SK-N-SH treated with all-trans-retinoic acid at 6 μM for 48 hours (cell line): ENCODE measurements at regions not wholly inside any gene's neighbourhood (a gene's known extent, or its start where the extent isn't known, plus 50 kb on each side); places are given as distances from the start of the nearest gene placed in this dataset.

Source experiments
- ATAC-seq: fragments of 200-7000 bp; cut with Tn5 transposase; 3 replicates; pipeline ENCODE4 v1.9.1; 2020; ENCODE audit warnings: mild to moderate bottlenecking, moderate library complexity
- ARNTL ChIP-seq: fragments of 450-650 bp; formaldehyde crosslinking; IDR thresholded peaks from 2 replicates; pipeline ENCODE4 v1.5.0; 2020; ENCODE audit warnings: low read depth, mild to moderate bottlenecking, moderate library complexity, borderline replicate concordance
- CREB5 ChIP-seq: fragments of 250-450 bp; sonication (Bioruptor Pico); IDR thresholded peaks from 2 replicates; pipeline ENCODE4 v1.5.1; 2020; ENCODE audit warnings: low read depth, mild to moderate bottlenecking, moderate library complexity
- ESRRG ChIP-seq: fragments of 250-450 bp; sonication (Bioruptor Pico); IDR thresholded peaks from 2 replicates; pipeline ENCODE4 v1.6.1; 2021; ENCODE audit warnings: mild to moderate bottlenecking
- GLIS3 ChIP-seq: fragments of 250-450 bp; sonication (Bioruptor Pico); IDR thresholded peaks from 2 replicates; pipeline ENCODE4 v1.5.0; 2020; ENCODE audit warnings: mild to moderate bottlenecking, moderate library complexity
- ISL1 ChIP-seq: fragments of 250-450 bp; sonication (Bioruptor Pico); IDR thresholded peaks from 2 replicates; pipeline ENCODE4 v2.1.2; 2022; ENCODE audit warnings: mild to moderate bottlenecking, moderate library complexity
- PATZ1 ChIP-seq: fragments of 250-450 bp; sonication (Bioruptor Pico); IDR thresholded peaks from 2 replicates; pipeline ENCODE4 v1.8.0; 2020; ENCODE audit warnings: mild to moderate bottlenecking, moderate library complexity, borderline replicate concordance
- POU6F1 ChIP-seq: fragments of 250-450 bp; sonication (Bioruptor Pico); IDR thresholded peaks from 2 replicates; pipeline ENCODE4 v1.8.0; 2021; ENCODE audit warnings: low read depth, mild to moderate bottlenecking, moderate library complexity, borderline replicate concordance
- PPARA ChIP-seq: fragments of 250-450 bp; sonication (Bioruptor Pico); IDR thresholded peaks from 2 replicates; pipeline ENCODE4 v1.5.0; 2020; ENCODE audit warnings: mild to moderate bottlenecking, borderline replicate concordance
- RARB ChIP-seq: fragments of 250-450 bp; sonication (Bioruptor Pico); IDR thresholded peaks from 2 replicates; pipeline ENCODE4 v1.8.0; 2021; ENCODE audit warnings: mild to moderate bottlenecking, moderate library complexity
- SNAI2 ChIP-seq: fragments of 250-450 bp; sonication (Bioruptor Pico); IDR thresholded peaks from 2 replicates; pipeline ENCODE4 v1.5.0; 2020; ENCODE audit warnings: mild to moderate bottlenecking, moderate library complexity
- TCF4 ChIP-seq: fragments of 250-450 bp; sonication (Bioruptor Pico); IDR thresholded peaks from 2 replicates; pipeline ENCODE4 v1.8.0; 2021; ENCODE audit warnings: mild to moderate bottlenecking, moderate library complexity, borderline replicate concordance
- TOX ChIP-seq: fragments of 250-450 bp; sonication (Bioruptor Pico); IDR thresholded peaks from 2 replicates; pipeline ENCODE4 v1.8.0; 2021; ENCODE audit warnings: mild to moderate bottlenecking, moderate library complexity, borderline replicate concordance
- TSHZ2 ChIP-seq: fragments of 250-450 bp; sonication (Bioruptor Pico); IDR thresholded peaks from 2 replicates; pipeline ENCODE4 v1.5.0; 2020; ENCODE audit warnings: mild to moderate bottlenecking, moderate library complexity
- ZC3H10 ChIP-seq: fragments of 250-450 bp; sonication (Bioruptor Pico); IDR thresholded peaks from 2 replicates; pipeline ENCODE4 v1.5.1; 2021; ENCODE audit warnings: mild to moderate bottlenecking, moderate library complexity
- ZNF70 ChIP-seq: fragments of 450-650 bp; formaldehyde crosslinking; IDR thresholded peaks from 2 replicates; pipeline ENCODE4 v1.5.0; 2020; ENCODE audit warnings: mild to moderate bottlenecking, moderate library complexity
- ZNF8 ChIP-seq: fragments of 450-650 bp; formaldehyde crosslinking; IDR thresholded peaks from 2 replicates; pipeline ENCODE4 v1.5.0; 2020; ENCODE audit warnings: mild to moderate bottlenecking, moderate library complexity
- TF ChIP-seq, protein P1 (sequence below): fragments of 250-450 bp; sonication (Bioruptor Pico); IDR thresholded peaks from 2 replicates; pipeline ENCODE4 v1.5.1; 2021; ENCODE audit warnings: mild to moderate bottlenecking, moderate library complexity

DNA sequence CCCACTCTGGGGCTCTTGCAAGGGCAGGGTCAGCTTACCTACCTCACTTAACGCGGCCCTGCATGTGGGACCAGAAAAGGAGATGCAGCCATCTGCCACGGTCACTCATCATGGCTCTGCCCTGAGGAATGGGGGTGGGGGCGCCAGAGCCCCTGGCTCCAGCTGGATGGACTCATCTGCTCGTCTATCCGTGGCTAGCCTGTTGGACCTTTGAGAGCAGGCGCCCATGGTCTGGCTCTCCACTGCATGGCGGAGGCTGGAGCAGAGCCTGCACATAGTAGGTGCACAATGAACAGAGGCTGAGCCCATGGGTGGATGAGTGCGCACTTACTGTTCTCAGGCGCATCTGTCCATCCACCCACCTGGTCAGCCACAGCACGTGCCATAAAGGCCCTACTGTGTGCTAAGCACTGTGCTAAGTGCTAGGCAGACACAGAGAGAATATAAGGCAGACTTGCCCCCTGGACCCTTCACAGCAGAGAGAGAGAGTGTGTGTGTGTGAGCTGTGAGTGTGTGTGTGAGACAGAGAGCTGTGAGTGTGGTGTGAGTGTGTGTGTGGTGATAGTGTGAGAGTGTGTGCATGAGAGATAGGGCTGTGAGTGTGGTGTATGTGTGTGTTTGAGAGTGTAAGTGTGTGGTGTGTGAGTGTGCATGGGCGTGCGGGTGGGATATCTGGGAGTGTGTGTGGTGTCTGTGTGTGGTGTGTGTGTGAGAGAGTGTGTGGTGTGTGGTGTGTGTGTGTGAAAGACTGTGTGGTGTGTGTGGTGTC is 151.3 kb downstream of the TFCP2L1 start:
- no peak for ATAC-seq
- no peak for TF ChIP-seq ISL1 (CRISPR knock-in tag)
- no peak for TF ChIP-seq RARB (CRISPR knock-in tag)
- TF ChIP-seq TCF4 = no peak
- TF ChIP-seq ARNTL (CRISPR knock-in tag) = no peak
- TF ChIP-seq ZC3H10 (CRISPR knock-in tag) = no peak
- no peak for TF ChIP-seq CREB5 (CRISPR knock-in tag)
- TF ChIP-seq POU6F1 (CRISPR knock-in tag) = no peak
- no peak for TF ChIP-seq TOX (CRISPR knock-in tag)
- no peak for TF ChIP-seq TSHZ2
- TF ChIP-seq ESRRG = no peak
- no peak for TF ChIP-seq ZNF8 (CRISPR knock-in tag)

GRCh38 chr2:121134728-121135127 is 150.3 kb downstream of the TFCP2L1 start:
- no peak for ATAC-seq
- TF ChIP-seq TCF4 = no peak

DNA sequence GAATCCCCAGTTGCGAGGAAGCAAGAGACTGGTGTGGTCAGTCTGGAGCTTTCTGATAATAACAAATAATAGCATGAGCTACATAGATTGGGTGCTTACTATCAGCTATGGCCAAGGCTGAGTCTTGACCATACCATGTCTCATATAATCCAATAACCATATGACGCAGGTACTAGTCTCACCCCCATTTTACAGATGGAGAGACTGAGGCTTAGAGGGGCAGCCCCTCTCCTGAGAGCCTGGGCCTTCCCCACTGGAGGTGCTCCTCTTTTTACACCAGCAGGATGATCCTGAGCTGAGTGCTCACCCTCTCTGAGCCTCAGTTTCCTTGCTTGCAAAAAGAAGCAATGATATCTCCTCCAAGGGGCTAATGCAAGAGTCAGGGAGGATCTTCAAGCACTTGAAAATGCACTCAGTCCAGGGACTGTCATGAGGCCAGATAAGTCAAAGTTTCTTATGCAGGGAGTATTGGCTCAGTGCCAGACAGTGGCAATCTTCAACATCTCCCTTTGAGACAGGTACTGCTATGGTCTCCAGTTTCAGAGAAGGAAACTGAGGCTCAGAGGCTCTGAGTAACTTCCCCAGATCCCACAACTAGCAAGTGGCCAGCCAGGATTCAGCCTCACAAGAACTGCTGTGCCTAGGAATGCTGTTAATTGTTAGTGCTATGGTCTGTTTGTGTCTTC is 149.7 kb downstream of the TFCP2L1 start:
- TF ChIP-seq TCF4 = no peak
- TF ChIP-seq RARB (CRISPR knock-in tag) = no peak
- TF ChIP-seq GLIS3 (CRISPR knock-in tag) = no peak
- no peak for TF ChIP-seq PATZ1 (CRISPR knock-in tag)
- no peak for TF ChIP-seq TSHZ2
- no peak for TF ChIP-seq ZNF70 (CRISPR knock-in tag)
- TF ChIP-seq, protein P1, sequence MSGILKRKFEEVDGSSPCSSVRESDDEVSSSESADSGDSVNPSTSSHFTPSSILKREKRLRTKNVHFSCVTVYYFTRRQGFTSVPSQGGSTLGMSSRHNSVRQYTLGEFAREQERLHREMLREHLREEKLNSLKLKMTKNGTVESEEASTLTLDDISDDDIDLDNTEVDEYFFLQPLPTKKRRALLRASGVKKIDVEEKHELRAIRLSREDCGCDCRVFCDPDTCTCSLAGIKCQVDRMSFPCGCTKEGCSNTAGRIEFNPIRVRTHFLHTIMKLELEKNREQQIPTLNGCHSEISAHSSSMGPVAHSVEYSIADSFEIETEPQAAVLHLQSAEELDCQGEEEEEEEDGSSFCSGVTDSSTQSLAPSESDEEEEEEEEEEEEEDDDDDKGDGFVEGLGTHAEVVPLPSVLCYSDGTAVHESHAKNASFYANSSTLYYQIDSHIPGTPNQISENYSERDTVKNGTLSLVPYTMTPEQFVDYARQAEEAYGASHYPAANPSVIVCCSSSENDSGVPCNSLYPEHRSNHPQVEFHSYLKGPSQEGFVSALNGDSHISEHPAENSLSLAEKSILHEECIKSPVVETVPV (CRISPR knock-in tag) = no peak
- no peak for TF ChIP-seq PPARA (CRISPR knock-in tag)
- TF ChIP-seq ZC3H10 (CRISPR knock-in tag) = no peak
- no peak for TF ChIP-seq ISL1 (CRISPR knock-in tag)
- TF ChIP-seq SNAI2 = no peak
- no peak for TF ChIP-seq CREB5 (CRISPR knock-in tag)
- TF ChIP-seq POU6F1 (CRISPR knock-in tag) = no peak
- TF ChIP-seq ZNF8 (CRISPR knock-in tag) = no peak

More for the DNA sequence above, 149.7 kb downstream of the TFCP2L1 start:
- ATAC-seq = no peak
